ENCODE measurements at regions not wholly inside any gene's neighbourhood (a gene's known extent, or its start where the extent isn't known, plus 50 kb on each side); places are given as distances from the start of the nearest gene placed in this dataset.

DNA sequence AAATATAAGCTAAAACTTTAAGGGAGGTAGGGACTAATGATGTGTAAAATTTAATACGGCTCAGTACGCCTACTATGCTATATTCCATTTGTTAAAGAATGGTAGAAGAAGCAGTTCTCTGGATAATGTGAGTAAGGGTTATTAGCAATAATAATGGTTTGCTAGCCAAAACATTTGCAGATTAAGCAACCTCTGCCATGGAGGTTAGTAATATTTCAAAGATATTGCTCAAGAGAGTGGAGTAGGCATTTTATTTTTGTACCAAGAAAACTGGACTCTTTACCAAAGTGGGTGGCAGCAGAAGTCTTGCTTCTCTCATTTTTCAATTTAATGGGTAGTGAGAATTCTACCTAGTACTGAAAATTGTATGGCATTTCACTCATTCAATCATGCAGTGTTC, 158.9 kb upstream of the TMEM106B start:
- H3F3A ChIP-seq (ENCODE audit: insufficient read depth, low read depth): no peaks in the 10 kb centered on the region
- TF ChIP-seq CTCF (conservative IDR thresholded peaks at IDR 0.05) (no peak), EZH2 (IDR thresholded peaks at IDR 0.05; ENCODE audit: low read depth) (no peak)
- no peaks in the 10 kb centered on the region for H3K4me1 ChIP-seq (replicated peaks; ENCODE audit: insufficient read depth)
- no TSS peak for BruUV-seq (replicated peaks)
- DNase-seq: no peak
- ChIA-PET POLR2A (ENCODE audit: unreplicated experiment) (no interaction called here), CTCF (no interaction called here)
- no peak overlapping the region for H3K27ac ChIP-seq
- intact Hi-C loops (cut with micrococcal nuclease; ENCODE audit: unreplicated experiment): no loop called here
- no peaks in the 10 kb centered on the region for H4K20me1 ChIP-seq (ENCODE audit: insufficient read depth)
- no peak overlapping the region for H3K4me3 ChIP-seq
- no peak overlapping the region for H2AFZ ChIP-seq
- no peaks in the 10 kb centered on the region for H3K36me3 ChIP-seq (ENCODE audit: low read depth)
- no peaks in the 10 kb centered on the region for H3K9me2 ChIP-seq (ENCODE audit: insufficient read depth)
- peaks cover 9% of the 10 kb centered on the region; the same call in 1 of the 2 replicates for H3K9me3 ChIP-seq (ENCODE audit: insufficient read depth, low read depth)
- no peaks in the 10 kb centered on the region for H3K27me3 ChIP-seq (ENCODE audit: insufficient read depth, low read depth)
- H3K79me2 ChIP-seq (ENCODE audit: low read depth): no peaks in the 10 kb centered on the region
- H3K4me2 ChIP-seq: no peak overlapping the region

DNA sequence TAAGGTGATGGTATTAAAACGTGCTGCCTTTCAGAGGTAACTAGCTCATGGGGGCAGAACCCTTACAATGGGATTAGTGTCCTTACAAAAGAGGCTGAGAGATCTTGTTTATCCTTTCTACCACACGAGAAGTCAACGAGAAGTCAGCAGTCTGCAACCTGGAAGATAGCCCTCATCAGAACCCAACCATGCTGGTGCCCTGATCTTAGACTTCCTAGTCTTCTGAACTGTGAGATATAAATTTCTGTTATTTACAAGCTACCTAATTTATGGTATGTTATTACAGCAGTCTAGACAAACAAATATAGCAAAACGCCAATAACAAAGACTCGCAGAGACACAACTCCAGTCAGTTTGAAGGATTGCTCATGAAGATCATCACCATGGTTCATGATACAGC, 157.5 kb upstream of the TMEM106B start:
- no peaks in the 10 kb centered on the region for H3K36me3 ChIP-seq (ENCODE audit: low read depth)
- H3K9me3 ChIP-seq (ENCODE audit: insufficient read depth, low read depth): peaks cover 16% of the 10 kb centered on the region; the same call in 1 of the 2 replicates
- intact Hi-C loops (cut with micrococcal nuclease; ENCODE audit: unreplicated experiment): no loop called here
- H3K9me2 ChIP-seq (ENCODE audit: insufficient read depth): no peaks in the 10 kb centered on the region
- no peak overlapping the region for H3K27ac ChIP-seq
- no TSS peak for BruUV-seq (replicated peaks)
- no peak overlapping the region for H2AFZ ChIP-seq
- H4K20me1 ChIP-seq (ENCODE audit: insufficient read depth): no peaks in the 10 kb centered on the region
- H3K79me2 ChIP-seq (ENCODE audit: low read depth): no peaks in the 10 kb centered on the region
- no peaks in the 10 kb centered on the region for H3K4me1 ChIP-seq (replicated peaks; ENCODE audit: insufficient read depth)
- no peak for DNase-seq
- ChIA-PET CTCF (no interaction called here), POLR2A (ENCODE audit: unreplicated experiment) (no interaction called here)
- no peak overlapping the region for H3K4me2 ChIP-seq
- no peaks in the 10 kb centered on the region for H3F3A ChIP-seq (ENCODE audit: insufficient read depth, low read depth)
- H3K4me3 ChIP-seq: no peak overlapping the region
- TF ChIP-seq EZH2 (IDR thresholded peaks at IDR 0.05; ENCODE audit: low read depth) (no peak), CTCF (conservative IDR thresholded peaks at IDR 0.05) (no peak)
- no peaks in the 10 kb centered on the region for H3K27me3 ChIP-seq (ENCODE audit: insufficient read depth, low read depth)

- no peaks in the 10 kb centered on the region for H3K4me1 ChIP-seq (replicated peaks; ENCODE audit: insufficient read depth)
- peaks cover 16% of the 10 kb centered on the region; the same call in 1 of the 2 replicates for H3K9me3 ChIP-seq (ENCODE audit: insufficient read depth, low read depth)
- H3K27me3 ChIP-seq (ENCODE audit: insufficient read depth, low read depth): no peaks in the 10 kb centered on the region
- no peak overlapping the region for H3K27ac ChIP-seq
- no TSS peak for BruUV-seq (replicated peaks)
- intact Hi-C loops (cut with micrococcal nuclease; ENCODE audit: unreplicated experiment): no loop called here
- H3K4me2 ChIP-seq: no peak overlapping the region
- H4K20me1 ChIP-seq (ENCODE audit: insufficient read depth): no peaks in the 10 kb centered on the region
- no peaks in the 10 kb centered on the region for H3K79me2 ChIP-seq (ENCODE audit: low read depth)
- ChIA-PET POLR2A (ENCODE audit: unreplicated experiment) (no interaction called here), CTCF (no interaction called here)
- no peaks in the 10 kb centered on the region for H3F3A ChIP-seq (ENCODE audit: insufficient read depth, low read depth)
- no peaks in the 10 kb centered on the region for H3K36me3 ChIP-seq (ENCODE audit: low read depth)
- TF ChIP-seq EZH2 (IDR thresholded peaks at IDR 0.05; ENCODE audit: low read depth) (no peak), CTCF (conservative IDR thresholded peaks at IDR 0.05) (no peak)
- no peaks in the 10 kb centered on the region for H3K9me2 ChIP-seq (ENCODE audit: insufficient read depth)
- H2AFZ ChIP-seq: no peak overlapping the region
- no peak overlapping the region for H3K4me3 ChIP-seq
- DNase-seq: no peak
Measured at GRCh38 chr7:12054830-12055229, 156.3 kb upstream of the TMEM106B start.

Measured in PC-9 (cell line).